ENCODE measurements at regions not wholly inside any gene's neighbourhood (a gene's known extent, or its start where the extent isn't known, plus 50 kb on each side); places are given as distances from the start of the nearest gene placed in this dataset.

- no peak for TF ChIP-seq CTCF (IDR thresholded peaks at IDR 0.05; ENCODE audit: control extremely low read depth in 1 of 3, insufficient read depth in 1 of 3, low read depth in 1 of 3, low read length in 3 of 3)
- no peak for TF ChIP-seq SP1 (IDR thresholded peaks at IDR 0.05; ENCODE audit: low read depth, low read length)
- no peak for TF ChIP-seq POLR2A (IDR thresholded peaks at IDR 0.05; ENCODE audit: control extremely low read depth in 1 of 2, low read depth in 2 of 2, low read length in 2 of 2)
Observed at GRCh38 chrX:952816-953215, 259.6 kb downstream of the CRLF2 start.

Data from H1 (cell line).